Panc1 (cell line): ENCODE measurements at regions not wholly inside any gene's neighbourhood (a gene's known extent, or its start where the extent isn't known, plus 50 kb on each side); places are given as distances from the start of the nearest gene placed in this dataset.

Experiments used
- TCF7L2 ChIP-seq: IDR thresholded peaks from 2 replicates; pipeline ENCODE4 v1.6.1; 2011; ENCODE audit warnings: mild to moderate bottlenecking, low read depth, low read length, inconsistent platforms
- TF ChIP-seq, protein P1 (sequence below): fragments of 450-650 bp; IDR thresholded peaks from 2 replicates; pipeline ENCODE4 v1.5.1; 2017; ENCODE audit warnings: mild to moderate bottlenecking

DNA sequence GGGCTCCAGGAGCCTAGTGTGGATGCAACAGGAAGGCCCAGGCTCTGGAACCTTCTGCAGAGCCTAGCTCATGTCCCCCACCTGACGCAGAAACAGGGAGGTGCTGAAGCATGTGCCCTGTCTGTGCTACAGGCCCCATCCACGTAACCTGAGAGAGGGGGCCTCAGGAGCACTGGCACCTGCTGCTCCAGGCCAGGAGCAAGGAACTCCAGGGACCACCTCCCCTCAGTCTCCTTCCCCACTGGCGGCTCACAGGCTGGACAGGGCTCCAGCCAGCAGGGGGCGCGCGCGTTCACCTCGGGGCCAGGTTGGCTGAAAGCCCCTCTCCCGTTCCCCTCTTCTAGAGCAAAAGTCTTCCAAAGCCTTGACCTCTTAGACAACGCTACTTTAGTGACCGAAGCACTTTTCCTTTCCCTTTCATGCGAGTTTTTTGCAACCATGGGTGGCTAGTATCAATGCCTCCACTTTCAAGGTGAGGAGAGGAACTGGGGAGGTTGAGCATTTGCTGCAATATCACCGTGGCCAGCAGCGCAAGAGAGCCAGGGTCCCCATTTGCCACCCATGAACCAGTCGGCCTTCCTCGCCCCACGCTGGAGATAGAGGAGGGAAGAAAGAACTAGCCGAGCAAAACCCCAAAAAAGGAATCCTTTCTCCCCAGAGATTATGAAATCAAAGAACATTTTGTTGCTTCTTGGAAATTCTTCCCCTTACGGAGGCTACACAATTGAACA, 52.4 kb upstream of the GPR157 start:
- TF ChIP-seq, protein P1, sequence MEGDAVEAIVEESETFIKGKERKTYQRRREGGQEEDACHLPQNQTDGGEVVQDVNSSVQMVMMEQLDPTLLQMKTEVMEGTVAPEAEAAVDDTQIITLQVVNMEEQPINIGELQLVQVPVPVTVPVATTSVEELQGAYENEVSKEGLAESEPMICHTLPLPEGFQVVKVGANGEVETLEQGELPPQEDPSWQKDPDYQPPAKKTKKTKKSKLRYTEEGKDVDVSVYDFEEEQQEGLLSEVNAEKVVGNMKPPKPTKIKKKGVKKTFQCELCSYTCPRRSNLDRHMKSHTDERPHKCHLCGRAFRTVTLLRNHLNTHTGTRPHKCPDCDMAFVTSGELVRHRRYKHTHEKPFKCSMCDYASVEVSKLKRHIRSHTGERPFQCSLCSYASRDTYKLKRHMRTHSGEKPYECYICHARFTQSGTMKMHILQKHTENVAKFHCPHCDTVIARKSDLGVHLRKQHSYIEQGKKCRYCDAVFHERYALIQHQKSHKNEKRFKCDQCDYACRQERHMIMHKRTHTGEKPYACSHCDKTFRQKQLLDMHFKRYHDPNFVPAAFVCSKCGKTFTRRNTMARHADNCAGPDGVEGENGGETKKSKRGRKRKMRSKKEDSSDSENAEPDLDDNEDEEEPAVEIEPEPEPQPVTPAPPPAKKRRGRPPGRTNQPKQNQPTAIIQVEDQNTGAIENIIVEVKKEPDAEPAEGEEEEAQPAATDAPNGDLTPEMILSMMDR, result peak; percentile 99
- TF ChIP-seq TCF7L2, result no peak
